A673 (cell line): ENCODE measurements at regions not wholly inside any gene's neighbourhood (a gene's known extent, or its start where the extent isn't known, plus 50 kb on each side); places are given as distances from the start of the nearest gene placed in this dataset.

Experiments used
- CTCF ChIP-seq: fragments of 300-800, 200-600 bp; sonication (generic); conservative IDR thresholded peaks from 2 replicates; pipeline ENCODE4 v1.5.1; 2017; ENCODE audit warnings: low read depth, mild to moderate bottlenecking, antibody characterized with exemption, low read length, moderate library complexity, mixed read lengths
- EZH2 ChIP-seq: fragments of 200-600 bp; sonication (generic); IDR thresholded peaks from 2 replicates; pipeline ENCODE4 v1.6.1; 2017; ENCODE audit warnings: borderline replicate concordance, low read depth, mild to moderate bottlenecking, mixed read lengths, antibody characterized with exemption, low read length; ENCODE audit not compliant: poor library complexity, severe bottlenecking

GRCh38 chr21:20730441-20730840, 267.8 kb upstream of the NCAM2 start:
- no peak for TF ChIP-seq EZH2
- no peak for TF ChIP-seq CTCF
